DMS53 treated with DMSO at 0.1 percent for 48 hours (cell line): ENCODE measurements at regions not wholly inside any gene's neighbourhood (a gene's known extent, or its start where the extent isn't known, plus 50 kb on each side); places are given as distances from the start of the nearest gene placed in this dataset.
A peak's percentile ranks its signal among the peaks of the same experiment; 100 is the strongest.

Experiments
- DNase-seq: peaks from one replicate; lab custom pipeline; 2025; ENCODE audit not compliant: unreplicated experiment; lab: John Stamatoyannopoulos, UW

- no peak for DNase-seq
These were observed 167.5 kb upstream of the FREM2 start for GRCh38 chr13:38519229-38519911.

GRCh38 chr13:38520041-38520440 lies 166.8 kb upstream of the FREM2 start:
- DNase-seq: no peak

GRCh38 chr13:38527140-38527539 lies 159.7 kb upstream of the FREM2 start:
- no peak for DNase-seq

DNA sequence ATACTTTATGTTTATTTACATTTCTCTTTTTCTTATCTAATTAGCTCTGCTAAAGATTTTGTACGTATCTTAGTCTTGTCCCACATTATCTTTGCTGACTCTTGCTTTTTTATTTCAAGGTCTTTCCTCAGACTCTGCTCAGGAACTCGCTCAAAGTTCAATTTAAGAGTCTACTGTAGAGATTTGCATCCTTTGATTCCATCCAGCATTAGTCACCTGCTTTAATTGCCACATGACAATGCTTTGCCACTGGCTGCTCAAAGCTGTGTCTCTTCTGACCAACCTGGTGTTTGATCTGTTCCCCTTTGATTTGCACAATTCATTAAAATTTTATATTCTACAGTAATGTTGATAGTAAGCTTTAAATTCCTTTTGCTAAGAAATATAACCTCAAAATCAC lies 157.9 kb upstream of the FREM2 start:
- DNase-seq: no peak

DNA sequence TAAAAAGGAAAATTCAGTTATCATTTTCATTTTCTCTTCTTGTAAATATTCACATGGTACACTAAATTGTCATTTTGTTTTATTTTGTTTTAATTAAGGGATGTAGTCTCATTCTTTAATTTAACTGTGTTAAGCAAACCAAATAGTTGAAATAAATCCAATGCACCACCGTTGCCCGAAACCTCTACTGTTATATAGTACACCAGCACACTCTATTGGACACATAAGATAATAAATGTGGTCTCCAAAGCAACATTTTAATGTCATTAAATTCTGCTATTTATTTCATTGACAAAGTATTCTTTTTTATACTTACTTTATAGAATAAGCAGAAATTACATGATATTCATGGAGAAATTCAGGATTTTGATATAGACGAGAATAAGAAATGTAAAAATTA lies 156.4 kb upstream of the FREM2 start:
- DNase-seq: no peak

GRCh38 chr13:38535261-38535660 lies 151.6 kb upstream of the FREM2 start:
- no peak for DNase-seq

- DNase-seq: no peak
These were observed 149.8 kb upstream of the FREM2 start for GRCh38 chr13:38537051-38537450.

- DNase-seq: no peak
These were observed 148.5 kb upstream of the FREM2 start for GRCh38 chr13:38538422-38538821.

DNA sequence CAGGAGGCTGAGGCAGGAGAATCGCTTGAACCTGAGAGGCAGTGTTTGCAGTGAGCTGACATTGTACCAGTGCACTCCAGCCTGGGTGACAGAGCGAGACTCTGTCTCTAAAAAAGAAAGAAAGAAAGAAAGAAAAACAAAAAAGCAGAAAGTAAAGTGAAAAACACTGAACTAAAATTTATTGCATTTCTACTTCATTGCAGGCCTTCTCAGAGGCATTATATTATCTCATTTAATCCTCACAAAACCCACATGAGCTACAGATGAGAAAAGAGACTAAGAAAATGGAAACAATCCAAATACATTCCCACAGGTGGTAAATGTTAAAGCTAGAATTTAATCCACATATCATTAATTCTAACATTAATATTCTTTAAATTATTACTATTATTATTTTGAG lies 147.2 kb upstream of the FREM2 start:
- no peak for DNase-seq

- DNase-seq: no peak
These were observed 144.3 kb upstream of the FREM2 start for GRCh38 chr13:38542601-38543000.

GRCh38 chr13:38543561-38543960 lies 143.3 kb upstream of the FREM2 start:
- DNase-seq: no peak

DNA sequence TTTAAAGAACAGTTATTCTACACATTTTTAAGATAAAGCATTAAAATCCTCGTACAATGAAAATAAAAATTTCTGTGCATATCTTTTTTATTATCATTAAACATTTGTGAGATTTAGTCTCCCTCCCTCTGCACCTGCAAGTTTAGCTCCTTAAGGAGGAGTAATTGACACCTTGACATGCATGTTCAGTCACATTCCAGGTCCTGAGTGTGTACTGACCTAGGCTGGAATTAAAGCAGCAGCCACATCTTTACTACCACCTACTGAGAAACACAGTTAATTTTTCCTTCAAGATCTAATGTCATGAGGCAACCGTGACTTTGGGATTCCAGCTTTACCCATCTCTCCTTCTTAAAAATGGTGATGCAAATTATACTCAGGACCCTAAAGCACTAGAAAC lies 123.1 kb upstream of the FREM2 start:
- no peak for DNase-seq

DNA sequence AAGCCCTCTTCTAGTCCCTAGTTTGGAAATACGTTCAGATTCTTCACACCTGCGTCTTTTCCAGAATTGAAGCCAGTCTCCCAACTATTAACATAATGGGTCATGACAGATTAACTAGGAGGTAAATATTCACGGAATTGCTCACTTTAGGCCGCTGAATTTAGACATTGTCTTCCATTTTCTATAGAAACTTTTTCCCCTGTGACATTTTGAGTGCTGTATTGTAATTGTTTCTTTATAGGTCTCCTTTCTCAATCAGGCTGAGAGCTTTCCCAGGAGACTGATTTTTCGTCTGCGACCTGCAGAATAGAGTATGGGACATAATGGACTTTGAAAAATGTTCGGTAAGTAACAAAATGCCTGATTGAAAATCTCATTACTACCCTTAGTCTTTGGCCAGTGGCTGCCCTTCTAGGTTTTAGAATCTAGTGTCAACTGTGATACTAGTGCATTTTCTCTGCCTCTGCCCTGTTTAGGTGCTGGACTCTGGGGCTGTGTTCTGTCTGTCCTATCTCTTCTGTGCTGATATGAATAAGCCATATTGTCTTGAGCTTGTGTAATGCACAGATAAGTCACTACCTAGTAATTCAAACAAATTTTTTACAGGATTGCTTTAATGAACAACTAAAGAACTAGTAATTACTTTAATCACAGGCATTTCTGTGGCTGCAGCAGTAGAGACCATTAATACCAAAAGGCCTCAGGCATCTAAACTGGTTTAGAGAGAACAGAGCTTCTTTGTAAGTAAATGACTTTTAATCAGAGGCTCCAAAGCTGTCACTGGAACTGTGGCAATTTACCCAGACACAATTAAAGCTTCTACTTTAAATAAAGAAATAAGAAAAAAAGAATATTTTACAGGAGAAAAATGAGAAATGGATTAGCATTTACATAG lies 122.4 kb upstream of the FREM2 start:
- no peak for DNase-seq

DNA sequence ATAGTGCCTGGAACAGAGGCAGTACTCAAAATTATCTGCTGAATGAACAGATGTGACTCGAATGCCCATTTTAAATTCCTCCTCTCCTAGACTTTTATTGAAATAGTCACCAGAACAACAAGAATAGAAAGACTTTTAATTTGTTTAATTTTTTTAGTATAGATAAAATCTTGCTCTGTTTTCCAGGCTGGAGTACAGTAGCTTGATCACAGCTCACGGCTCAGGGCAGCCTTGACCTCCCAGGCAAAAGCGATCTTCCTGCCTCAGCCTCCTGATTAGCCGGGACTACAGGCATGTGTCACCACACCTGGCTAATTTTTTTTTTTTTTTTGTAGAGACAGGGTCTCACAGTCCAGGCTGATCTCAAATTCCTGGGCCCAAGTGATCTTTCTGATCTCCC lies 120.9 kb upstream of the FREM2 start:
- no peak for DNase-seq

- no peak for DNase-seq
These were observed 120.4 kb upstream of the FREM2 start for GRCh38 chr13:38566519-38566918.

GRCh38 chr13:38570706-38571105 lies 116.2 kb upstream of the FREM2 start:
- no peak for DNase-seq

DNA sequence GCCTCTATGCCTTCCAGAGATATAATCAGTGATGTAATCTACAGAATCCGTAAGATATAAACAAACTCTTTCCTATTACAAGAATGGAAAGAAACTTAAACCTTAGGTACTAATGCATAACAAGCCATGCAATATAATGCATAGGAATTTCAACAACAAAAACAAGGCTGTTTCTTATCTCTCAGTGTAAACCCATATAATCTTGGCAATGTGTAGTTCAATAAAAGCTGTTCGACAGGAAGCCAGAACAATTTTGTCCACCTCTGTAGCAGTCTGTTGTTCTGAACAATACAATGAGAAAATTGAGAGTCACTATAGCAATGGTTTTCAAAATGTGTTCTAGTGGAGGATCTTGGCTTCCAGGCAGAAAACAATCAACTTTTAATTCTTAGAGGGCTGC lies 111.5 kb upstream of the FREM2 start:
- no peak for DNase-seq

- DNase-seq: no peak
These were observed 109.8 kb upstream of the FREM2 start for GRCh38 chr13:38577048-38577447.

- peak; percentile 61 for DNase-seq
These were observed 104.7 kb upstream of the FREM2 start for GRCh38 chr13:38582133-38582532.

- DNase-seq: no peak
These were observed 96.6 kb upstream of the FREM2 start for GRCh38 chr13:38590230-38590629.

GRCh38 chr13:38590796-38591507 lies 95.9 kb upstream of the FREM2 start:
- DNase-seq: peak; percentile 84

- peak; percentile 47 for DNase-seq
These were observed 84.6 kb upstream of the FREM2 start for GRCh38 chr13:38602266-38602665.
